Activated CD4-positive, alpha-beta T cell treated with anti-CD3 and anti-CD28 coated beads, Interleukin-2, amount 50 U/mL, for 48 hours (primary cell): ENCODE measurements at regions not wholly inside any gene's neighbourhood (a gene's known extent, or its start where the extent isn't known, plus 50 kb on each side); places are given as distances from the start of the nearest gene placed in this dataset.

Source experiments
- DNase-seq, 2 experiments: peaks; one replicate each; pipeline ENCODE4 v3.0.0-alpha.2; 2020

GRCh38 chr22:26847816-26848215, 190.4 kb downstream of the MIAT start:
- DNase-seq: no peak

- no peak for DNase-seq
Observed at GRCh38 chr22:26848244-26848920, 191.0 kb downstream of the MIAT start.

DNA sequence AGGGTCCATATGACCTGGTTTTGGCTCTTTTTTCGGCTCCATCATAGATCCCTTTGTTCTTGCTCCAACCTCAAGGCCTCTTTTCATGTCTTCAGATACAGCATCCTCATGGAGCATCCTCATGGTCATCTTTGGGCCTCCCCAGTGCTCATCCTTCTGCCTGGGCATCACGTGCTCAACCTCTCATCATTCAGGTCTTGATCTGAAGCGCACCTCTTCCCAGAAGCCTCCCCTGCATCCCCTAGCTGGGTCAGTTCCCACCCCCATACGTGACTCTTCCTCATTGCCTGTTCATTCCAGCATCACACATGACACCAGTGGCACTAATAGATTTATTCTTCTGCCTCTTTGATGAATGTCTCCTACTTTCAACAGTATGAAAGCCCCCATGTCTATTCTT, 192.2 kb downstream of the MIAT start:
- no peak for DNase-seq

GRCh38 chr22:26851125-26851524, 193.7 kb downstream of the MIAT start:
- no peak for DNase-seq

DNA sequence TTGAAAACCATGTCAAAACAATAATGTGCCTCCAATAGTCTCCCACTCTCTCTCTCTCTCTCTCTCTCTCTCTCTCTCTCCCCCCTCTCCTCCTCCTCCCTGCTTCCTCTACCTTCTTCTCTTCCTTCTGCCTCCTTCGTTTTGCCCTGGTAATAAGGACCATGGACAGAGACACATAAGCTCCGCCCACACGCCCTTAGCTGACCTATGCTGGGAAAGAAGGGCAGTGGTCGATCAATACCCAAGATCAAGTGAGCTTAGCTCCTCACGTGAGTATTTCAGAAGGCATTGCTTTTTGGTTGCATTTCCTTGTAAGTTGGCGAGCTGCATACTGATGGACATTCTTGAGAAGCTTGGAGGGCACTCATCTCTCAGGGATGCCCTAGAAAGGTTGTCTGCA, 194.8 kb downstream of the MIAT start:
- no peak for DNase-seq

DNA sequence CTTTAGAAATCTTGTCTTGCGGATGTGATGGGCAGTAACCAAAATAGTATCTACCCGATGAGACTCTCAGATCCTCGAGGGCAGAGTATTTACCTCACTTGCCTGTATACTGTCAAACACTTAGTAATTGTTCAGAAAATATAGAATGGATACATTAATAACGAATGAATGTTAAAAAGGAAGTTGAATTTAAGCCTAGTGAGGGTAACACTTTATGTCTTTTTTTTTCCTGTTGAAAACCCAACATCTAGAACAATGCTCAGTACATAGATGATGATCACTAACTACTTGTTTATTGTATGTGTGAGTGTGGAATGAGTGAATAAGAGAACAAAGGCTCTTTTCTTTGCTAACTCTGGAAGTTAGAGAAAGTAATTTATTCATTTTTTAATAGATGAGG, 195.7 kb downstream of the MIAT start:
- DNase-seq: no peak

DNA sequence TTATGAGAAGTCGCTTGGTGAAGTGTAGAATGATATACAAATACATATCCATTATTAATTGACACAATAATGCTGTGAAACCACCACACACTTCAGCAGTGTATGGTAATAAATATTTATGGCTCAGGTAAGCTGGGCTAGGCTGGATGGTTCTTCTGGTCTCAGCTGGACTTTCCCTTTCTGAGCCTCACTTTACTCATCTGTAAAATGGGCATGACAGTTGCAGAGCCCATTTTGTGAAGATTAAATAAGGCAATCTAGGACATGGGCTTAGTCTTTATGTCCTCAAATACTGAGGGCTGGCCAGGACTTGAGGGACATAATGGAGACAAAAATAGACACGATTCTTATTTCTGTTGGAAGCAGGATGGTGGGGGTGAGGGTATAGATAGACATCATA, 196.1 kb downstream of the MIAT start:
- DNase-seq: no peak

DNA sequence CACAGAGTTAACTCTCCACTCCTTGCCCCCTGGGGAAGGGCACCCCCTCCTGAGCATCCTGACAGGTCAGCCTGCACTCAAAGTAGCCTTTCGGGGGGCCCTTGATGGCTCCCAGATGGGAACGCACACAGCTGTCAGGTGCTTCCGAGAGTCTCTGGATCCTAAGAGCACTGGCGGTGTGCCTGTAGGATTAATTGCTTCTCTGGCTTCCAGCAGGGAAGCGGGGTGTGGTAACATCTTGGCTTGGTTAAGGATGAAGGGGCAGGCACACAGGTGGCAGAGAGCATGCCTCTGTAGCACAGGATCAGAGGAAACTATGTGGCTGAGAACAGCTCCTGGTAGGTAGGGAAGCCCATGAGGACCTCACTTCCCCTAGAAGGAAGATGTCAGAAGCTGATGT, 199.8 kb downstream of the MIAT start:
- DNase-seq: no peak

DNA sequence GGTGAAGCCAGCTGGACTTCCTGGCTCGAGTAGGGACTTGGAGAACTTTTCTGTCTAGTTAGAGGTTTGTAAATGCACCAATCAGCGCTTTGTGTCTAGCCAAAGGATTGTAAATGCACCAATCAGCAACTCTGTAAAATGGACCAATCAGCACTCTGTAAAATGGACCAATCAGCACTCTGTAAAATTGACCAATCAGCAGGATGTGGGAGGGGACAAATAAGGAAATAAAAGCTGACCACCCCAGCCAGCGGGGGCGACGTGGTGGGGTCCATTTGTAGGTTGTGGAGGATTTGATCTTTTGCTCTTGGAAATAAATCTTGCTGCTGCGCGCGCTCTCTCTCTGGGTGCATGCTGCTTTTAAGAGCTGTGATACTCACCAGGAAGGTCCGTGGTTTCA, 202.9 kb downstream of the MIAT start:
- DNase-seq: no peak

- no peak for DNase-seq
Observed at GRCh38 chr22:26865021-26865420, 207.6 kb downstream of the MIAT start.

DNA sequence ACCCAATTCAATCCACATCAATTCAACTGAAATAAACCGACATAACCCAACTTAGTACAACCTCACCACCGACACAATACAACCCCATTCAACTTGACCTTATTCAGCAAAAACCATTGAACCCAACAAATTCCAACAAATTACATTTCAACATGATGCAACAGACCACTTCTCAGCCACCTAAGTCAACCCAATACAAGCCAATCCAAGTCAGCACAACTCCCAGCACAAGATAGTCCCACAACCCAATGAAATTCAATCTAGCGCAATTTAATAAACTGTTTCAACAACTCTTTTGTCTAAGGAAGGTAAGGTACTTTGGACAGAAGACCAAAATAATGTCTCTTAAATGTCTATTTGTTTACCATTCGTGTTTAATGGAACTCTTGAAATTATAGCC, 226.0 kb downstream of the MIAT start:
- no peak for DNase-seq

DNA sequence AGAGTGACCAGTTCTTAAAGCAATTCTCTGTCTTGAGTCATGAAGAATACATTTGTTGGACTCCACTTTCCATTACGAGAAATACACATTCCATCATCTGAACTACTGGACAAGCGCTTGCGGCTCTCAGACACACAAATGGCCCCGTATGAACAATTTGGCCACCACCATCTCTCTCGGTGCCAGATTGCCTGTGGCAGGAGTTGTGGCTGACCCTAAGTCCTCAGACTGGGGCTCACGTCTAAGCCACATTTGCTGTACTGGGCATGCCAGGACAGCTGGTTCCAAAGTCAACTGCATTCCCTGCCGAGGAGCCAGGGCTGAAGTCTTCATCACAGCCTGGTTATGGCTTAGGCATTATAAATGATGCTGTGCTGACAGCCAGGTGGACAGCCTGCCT, 227.5 kb downstream of the MIAT start:
- DNase-seq: no peak

- no peak for DNase-seq
Observed at GRCh38 chr22:26885441-26886261, 228.3 kb downstream of the MIAT start.

DNA sequence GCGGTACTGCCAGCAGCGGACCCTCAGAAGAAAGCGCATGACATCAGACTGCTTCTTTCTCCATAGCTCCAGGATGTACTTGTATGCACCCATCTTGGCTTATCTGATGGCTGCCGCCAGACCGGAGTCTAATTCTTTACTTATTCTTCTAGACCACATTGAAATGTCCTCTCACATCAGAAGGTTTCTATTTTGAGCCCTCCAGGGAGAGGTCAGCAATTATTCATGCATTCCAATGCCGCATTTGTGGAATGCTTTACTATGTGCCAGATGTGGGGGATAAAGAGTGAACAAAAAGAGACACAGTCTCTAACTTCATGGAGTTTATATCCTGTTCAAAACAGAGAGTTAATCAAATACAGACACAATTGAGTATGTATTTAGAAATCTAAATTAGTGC, 230.1 kb downstream of the MIAT start:
- no peak for DNase-seq

- no peak for DNase-seq
Observed at GRCh38 chr22:26887916-26888315, 230.5 kb downstream of the MIAT start.

DNA sequence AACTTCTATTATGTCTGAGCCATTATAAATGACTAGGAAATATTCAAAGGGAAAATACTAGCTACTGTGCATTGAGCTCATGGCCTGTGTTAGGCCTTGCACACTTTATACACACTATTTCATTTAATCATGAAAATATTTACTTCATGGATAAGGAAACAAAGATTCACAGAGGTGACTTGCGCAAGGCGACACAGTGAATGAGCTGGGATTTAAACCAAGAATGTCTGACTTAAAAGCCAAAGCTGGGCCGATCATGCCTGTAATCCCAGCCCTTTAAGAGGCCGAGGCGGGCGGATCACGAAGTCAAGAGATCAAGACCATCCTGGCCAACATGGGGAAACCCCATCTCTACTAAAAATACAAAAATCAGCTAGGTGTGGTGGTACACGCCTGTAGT, 231.5 kb downstream of the MIAT start:
- no peak for DNase-seq

DNA sequence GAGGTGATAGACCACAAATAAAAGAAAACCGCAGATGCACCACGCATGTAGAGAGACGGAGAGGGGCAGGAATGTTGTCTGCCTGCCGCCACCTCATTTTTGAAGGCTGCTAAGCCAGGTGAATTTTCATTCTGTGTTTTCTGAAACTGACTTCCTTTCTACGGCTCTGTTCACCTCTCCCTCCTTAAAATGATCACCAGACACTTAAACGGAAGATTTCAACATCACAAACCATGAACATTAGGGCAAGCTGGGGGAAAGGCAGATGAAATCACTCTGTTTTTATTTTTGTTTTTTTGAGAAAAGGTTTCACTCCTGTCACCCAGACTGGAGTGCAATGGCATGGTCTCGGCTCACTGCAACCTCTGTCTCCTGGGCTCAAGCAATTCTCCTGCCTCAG, 232.4 kb downstream of the MIAT start:
- no peak for DNase-seq

- no peak for DNase-seq
Observed at GRCh38 chr22:26890870-26891269, 233.5 kb downstream of the MIAT start.

DNA sequence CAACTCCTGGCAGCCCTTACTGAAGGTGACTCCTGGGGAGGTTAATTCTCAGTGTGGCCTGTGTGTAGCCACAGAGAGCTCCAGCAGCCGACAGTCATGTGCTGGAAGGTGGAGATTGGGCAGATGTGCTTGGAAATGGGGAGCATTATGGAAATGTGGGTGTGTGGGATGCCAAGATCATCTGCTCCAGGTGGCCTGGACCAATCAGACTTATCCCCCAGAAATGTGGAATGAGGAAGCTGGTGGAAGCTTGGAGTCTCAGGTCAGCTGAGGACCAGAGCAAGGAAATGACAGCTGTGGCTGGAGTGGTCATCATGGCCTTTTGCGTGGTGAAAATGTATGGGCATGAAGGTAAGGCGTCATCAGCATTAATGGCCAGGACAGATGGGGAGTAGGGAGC, 234.0 kb downstream of the MIAT start:
- DNase-seq: no peak

GRCh38 chr22:26892166-26893041, 235.0 kb downstream of the MIAT start:
- no peak for DNase-seq

GRCh38 chr22:26893173-26894110, 236.1 kb downstream of the MIAT start:
- DNase-seq: no peak

DNA sequence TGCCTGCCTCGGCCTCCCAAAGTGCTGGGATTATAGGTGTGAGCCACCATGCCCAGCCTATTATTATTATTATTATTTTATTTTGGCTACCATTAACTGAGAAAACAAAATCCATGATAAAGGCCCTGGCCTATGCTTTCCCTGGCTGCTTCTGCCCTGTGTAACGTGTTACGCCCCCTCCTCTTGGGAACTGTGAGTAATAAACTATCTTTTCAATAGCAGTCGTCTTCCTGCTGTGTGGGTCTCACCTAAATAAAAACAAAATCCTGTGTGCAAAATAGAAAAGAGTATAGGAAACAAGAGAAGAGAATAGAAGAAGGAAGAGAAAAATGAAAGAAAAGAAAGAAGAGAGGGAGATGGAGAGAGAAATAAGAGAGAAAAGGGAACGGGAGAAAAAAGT, 237.0 kb downstream of the MIAT start:
- DNase-seq: no peak
